Fibroblast of pulmonary artery (primary cell): ENCODE measurements at regions not wholly inside any gene's neighbourhood (a gene's known extent, or its start where the extent isn't known, plus 50 kb on each side); places are given as distances from the start of the nearest gene placed in this dataset.
A peak's percentile ranks its signal among the peaks of the same experiment; 100 is the strongest.
"Not testable (repeated sequence)": the region's sequence is repeated elsewhere in the genome, so short reads cannot be mapped to it uniquely, and the experiment has no call there.

Source experiments
- DNase-seq: peaks from one replicate; pipeline ENCODE4 v3.0.0-alpha.2; 2010; ENCODE audit warnings: low read depth
- H3K4me3 ChIP-seq: replicated peaks from 2 replicates; pipeline ENCODE4 v1.5.1; 2011; ENCODE audit warnings: low read depth, mild to moderate bottlenecking, control low read depth, low read length, moderate library complexity
- TF ChIP-seq, protein P1 (sequence below): IDR thresholded peaks from 2 replicates; pipeline ENCODE4 v1.5.1; 2011; ENCODE audit warnings: mild to moderate bottlenecking, control low read depth, low read length, inconsistent platforms; ENCODE audit errors: missing control alignments

DNA sequence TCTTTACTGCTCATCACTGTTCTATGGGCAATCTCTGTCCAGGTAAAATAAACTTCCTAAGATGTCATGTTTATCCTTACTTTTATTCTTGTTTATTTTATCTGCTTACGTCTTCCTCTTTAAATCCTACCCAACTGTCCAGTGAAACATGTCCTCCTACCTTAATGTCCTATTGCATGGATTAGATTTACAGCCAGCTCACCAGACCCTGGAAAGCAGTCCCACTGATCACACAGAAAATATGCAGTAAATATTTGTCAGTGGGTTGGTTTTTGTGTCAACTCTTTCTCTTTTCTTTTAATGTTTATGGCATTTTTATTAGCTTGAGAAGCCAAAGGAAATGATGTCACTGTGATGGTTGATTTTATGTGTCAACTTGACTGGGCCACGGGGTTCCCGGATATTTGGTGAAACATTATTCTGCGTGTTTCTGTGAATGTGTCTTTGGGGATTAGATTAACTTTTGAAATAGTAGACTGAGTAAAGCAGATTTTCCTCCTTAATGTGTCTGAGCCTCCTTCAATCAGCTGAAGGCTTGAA lies 258.3 kb downstream of the SRGAP2C start:
- peak; percentile 3 for DNase-seq
- no peak overlapping the region for H3K4me3 ChIP-seq
- TF ChIP-seq, protein P1, sequence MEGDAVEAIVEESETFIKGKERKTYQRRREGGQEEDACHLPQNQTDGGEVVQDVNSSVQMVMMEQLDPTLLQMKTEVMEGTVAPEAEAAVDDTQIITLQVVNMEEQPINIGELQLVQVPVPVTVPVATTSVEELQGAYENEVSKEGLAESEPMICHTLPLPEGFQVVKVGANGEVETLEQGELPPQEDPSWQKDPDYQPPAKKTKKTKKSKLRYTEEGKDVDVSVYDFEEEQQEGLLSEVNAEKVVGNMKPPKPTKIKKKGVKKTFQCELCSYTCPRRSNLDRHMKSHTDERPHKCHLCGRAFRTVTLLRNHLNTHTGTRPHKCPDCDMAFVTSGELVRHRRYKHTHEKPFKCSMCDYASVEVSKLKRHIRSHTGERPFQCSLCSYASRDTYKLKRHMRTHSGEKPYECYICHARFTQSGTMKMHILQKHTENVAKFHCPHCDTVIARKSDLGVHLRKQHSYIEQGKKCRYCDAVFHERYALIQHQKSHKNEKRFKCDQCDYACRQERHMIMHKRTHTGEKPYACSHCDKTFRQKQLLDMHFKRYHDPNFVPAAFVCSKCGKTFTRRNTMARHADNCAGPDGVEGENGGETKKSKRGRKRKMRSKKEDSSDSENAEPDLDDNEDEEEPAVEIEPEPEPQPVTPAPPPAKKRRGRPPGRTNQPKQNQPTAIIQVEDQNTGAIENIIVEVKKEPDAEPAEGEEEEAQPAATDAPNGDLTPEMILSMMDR: no peak

DNA sequence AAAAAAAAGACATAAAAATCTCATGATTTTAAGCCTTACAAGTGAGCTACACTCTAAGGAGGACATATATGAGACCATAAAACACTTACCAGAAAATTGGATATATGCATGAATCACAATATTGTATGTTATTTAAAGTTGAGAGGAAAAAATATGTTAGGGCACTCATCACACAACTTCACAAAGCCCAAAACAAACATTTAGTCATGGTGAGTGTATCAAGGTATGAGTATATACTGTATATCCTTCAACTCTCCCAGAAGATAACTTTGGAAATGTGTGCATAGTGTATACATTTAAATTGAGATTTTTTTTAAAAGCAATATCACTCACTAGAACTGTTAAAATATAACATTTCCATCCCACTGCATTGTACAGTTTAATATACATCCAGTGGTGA lies 259.3 kb downstream of the SRGAP2C start:
- no peak overlapping the region for H3K4me3 ChIP-seq
- no peak for DNase-seq
- TF ChIP-seq, protein P1: no peak

DNA sequence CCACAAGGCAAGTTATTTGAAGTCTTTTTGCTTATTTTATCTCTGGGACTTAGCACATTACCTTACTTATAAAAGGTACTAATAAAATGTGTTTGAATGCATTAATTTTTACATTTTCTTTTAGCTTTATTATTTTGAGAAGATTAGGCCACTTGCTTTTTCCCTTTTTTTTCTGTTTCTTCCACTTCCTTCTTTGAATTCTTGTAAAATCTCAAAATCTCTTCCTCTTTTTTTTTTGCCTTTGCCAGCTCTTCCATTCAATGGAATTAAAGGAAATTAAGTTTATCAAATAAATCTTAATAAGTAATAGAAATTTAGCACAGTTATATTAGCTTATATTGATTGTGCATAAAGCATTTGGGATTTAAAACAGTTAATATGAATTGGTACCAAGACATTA lies 260.9 kb downstream of the SRGAP2C start:
- TF ChIP-seq, protein P1: no peak
- no peak for DNase-seq

DNA sequence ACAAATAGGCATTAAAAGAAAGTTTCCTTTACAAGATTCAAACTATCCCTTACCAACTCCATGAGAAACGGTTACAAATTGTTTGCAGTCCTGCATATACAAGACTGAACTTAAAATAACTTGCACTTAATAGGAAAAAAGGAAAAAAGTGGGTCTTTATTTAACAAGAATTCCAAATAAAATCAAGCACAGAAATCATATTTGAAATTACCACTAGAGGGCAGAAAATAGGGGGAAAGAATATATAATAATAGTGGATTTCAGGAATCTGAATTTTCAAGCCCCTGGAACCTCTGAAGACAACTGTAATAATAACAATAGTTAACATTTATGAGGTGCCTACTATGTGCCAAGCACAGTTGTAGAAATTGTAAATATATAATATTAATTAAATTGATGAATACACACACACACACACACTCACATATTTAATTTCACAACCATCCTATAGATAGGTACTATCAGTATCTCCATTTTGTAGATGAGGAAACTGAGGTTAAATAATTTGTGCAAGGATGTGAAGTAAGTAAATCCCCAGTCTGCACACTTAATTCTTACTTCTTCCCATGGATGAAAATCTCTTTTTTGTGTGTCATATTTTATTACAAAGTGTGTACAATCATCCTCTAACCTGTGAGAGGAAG lies 262.6 kb downstream of the SRGAP2C start:
- TF ChIP-seq, protein P1: peak; percentile 32
- peak; percentile 11 for DNase-seq
- H3K4me3 ChIP-seq: not testable (repeated sequence)

More for the DNA sequence above, 260.9 kb downstream of the SRGAP2C start:
- H3K4me3 ChIP-seq: no peak overlapping the region

DNA sequence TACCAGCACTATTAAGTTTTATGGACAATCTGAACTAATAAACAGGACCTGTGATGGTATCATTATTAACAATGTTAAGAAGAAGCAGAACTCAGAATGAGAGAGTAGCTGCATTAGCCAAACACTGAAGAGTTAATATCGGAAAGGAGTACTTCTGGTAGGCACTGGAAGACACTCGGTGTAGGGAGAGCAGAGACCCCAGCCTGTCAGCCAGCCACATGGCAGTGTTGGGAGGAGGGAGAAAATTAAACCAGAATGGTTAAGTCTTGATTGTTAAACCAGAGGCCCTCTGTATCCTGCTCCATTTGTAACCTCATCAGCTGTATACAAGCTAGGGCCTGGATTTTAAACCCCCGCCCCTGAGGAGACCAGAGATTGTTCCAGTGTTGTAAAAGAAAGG lies 263.3 kb downstream of the SRGAP2C start:
- not testable (repeated sequence) for DNase-seq, H3K4me3 ChIP-seq

DNA sequence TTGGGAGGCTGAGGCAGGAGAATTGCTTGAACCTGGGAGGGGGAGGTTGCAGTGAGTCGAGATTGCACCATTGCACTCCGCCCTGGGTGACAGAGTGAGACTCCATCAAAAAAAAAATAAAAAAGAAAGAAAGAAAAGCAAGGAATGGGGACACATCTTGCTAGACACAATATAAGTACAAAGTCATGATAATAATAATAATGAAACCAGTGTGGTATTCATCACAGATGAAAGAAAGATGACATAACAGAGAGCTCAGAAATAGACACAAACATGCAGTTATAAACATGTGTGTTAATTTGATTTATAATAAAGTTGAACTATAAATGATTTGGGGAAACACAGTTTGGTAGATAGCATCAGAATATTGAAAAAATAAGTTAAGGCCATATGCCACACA lies 264.1 kb downstream of the SRGAP2C start:
- H3K4me3 ChIP-seq: no peak overlapping the region
- TF ChIP-seq, protein P1: no peak
- DNase-seq: no peak

DNA sequence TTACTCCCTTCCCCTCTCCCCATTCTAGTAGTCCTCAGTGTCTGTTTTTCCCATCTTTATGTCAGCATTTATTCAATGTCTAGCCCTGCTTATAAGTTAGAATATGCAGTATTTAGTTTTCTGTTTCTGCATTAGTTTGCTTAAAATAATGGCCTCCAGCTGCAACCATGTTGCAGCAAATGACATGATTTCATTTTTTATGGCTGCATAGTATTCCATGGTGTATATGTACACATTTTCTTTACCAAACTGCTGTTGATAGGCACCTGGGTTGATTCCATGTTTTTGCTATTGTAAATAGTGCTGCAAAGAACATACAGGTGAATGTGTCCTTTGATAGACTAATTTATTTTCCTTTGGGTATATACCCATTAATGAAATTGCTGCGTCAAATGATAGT lies 267.7 kb downstream of the SRGAP2C start:
- H3K4me3 ChIP-seq: no peak overlapping the region
- TF ChIP-seq, protein P1: no peak
- DNase-seq: no peak
